Vagina (tissue), 2 donors: ENCODE measurements at regions not wholly inside any gene's neighbourhood (a gene's known extent, or its start where the extent isn't known, plus 50 kb on each side); places are given as distances from the start of the nearest gene placed in this dataset.

Experiments used
- POLR2A ChIP-seq, 2 donors: fragments of 450-650 bp; IDR thresholded peaks; one replicate each; pipeline ENCODE4 v1.6.1; 2017; ENCODE audit warnings: antibody characterized with exemption in 2 of 2, mild to moderate bottlenecking in 2 of 2, moderate library complexity in 2 of 2
- TF ChIP-seq, protein P1 (sequence below), 3 experiments: fragments of 450-650 bp in 2 of 3; fragments of 200-600 bp in 1 of 3; sonication (generic) in 1 of 3; IDR thresholded peaks; one replicate each; pipeline ENCODE4 v1.5.1; 2017 to 2019; ENCODE audit warnings: antibody characterized with exemption in 3 of 3, mild to moderate bottlenecking in 2 of 3, moderate library complexity in 2 of 3

DNA sequence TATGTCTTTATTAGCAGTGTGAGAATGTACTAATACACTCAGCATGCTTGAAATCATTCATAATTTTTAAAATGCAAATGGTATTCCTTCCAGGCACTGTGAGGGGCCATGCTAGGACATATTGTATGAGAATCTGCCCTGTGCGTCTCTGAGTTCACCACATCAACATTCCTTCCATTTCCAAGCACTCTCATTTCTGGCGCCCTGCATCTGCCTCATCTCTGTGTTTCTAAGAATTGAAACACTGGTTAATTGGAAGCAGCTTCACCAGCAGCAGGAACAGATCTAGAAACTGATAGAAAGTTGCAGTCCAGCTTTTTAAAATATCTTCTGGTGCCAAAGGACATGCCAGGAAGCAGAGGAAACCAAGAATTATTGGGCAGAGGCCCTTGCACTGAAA lies 555.9 kb upstream of the DPP6 start:
- TF ChIP-seq POLR2A (IDR thresholded peaks at IDR 0.05) = no peak
- TF ChIP-seq, protein P1, sequence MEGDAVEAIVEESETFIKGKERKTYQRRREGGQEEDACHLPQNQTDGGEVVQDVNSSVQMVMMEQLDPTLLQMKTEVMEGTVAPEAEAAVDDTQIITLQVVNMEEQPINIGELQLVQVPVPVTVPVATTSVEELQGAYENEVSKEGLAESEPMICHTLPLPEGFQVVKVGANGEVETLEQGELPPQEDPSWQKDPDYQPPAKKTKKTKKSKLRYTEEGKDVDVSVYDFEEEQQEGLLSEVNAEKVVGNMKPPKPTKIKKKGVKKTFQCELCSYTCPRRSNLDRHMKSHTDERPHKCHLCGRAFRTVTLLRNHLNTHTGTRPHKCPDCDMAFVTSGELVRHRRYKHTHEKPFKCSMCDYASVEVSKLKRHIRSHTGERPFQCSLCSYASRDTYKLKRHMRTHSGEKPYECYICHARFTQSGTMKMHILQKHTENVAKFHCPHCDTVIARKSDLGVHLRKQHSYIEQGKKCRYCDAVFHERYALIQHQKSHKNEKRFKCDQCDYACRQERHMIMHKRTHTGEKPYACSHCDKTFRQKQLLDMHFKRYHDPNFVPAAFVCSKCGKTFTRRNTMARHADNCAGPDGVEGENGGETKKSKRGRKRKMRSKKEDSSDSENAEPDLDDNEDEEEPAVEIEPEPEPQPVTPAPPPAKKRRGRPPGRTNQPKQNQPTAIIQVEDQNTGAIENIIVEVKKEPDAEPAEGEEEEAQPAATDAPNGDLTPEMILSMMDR (IDR thresholded peaks at IDR 0.05) = no peak
